Tibial artery (tissue), 4 donors: ENCODE measurements at regions not wholly inside any gene's neighbourhood (a gene's known extent, or its start where the extent isn't known, plus 50 kb on each side); places are given as distances from the start of the nearest gene placed in this dataset.

Experiments
- DNase-seq, 2 donors: peaks; one replicate each; pipeline ENCODE4 v3.0.0-alpha.2; 2019
- H3K27ac ChIP-seq, 2 donors: fragments of 200-600 bp; sonication (generic) in 1 of 2; 1 replicate in 1 of 2; 2 replicates in 1 of 2; pipeline ENCODE4 v1.5.1; 2018 to 2019; ENCODE audit warnings: mild to moderate bottlenecking in 1 of 2
- H3K27me3 ChIP-seq, 2 donors: fragments of 200-600 bp; sonication (generic) in 1 of 2; one replicate each; pipeline versions ENCODE4 v1.5.1 to v1.6.0; 2016 to 2019
- H3K36me3 ChIP-seq, 3 donors: fragments of 200-600 bp; sonication (generic) in 2 of 3; one replicate each; pipeline ENCODE4 v1.5.1; 2016 to 2019; ENCODE audit warnings: mild to moderate bottlenecking in 2 of 3
- H3K4me1 ChIP-seq, 4 donors: fragments of 200-600 bp; sonication (generic) in 2 of 4; 1 replicate in 3 of 4; 2 replicates in 1 of 4; pipeline ENCODE4 v1.5.1; 2016 to 2019
- H3K4me3 ChIP-seq, 2 donors: fragments of 200-600 bp; sonication (generic) in 1 of 2; 1 replicate in 1 of 2; 2 replicates in 1 of 2; pipeline ENCODE4 v1.5.1; 2018 to 2019; ENCODE audit warnings: mild to moderate bottlenecking in 2 of 2
- H3K9me3 ChIP-seq, 3 donors: fragments of 200-600 bp; sonication (generic) in 1 of 3; one replicate each; pipeline ENCODE4 v1.5.1; 2016 to 2019
- CTCF ChIP-seq, 2 experiments: fragments of 200-600 bp in 1 of 2; fragments of 450-650 bp in 1 of 2; IDR thresholded peaks; one replicate each; pipeline ENCODE4 v1.5.1; 2017 to 2019; ENCODE audit warnings: antibody characterized with exemption in 2 of 2, mild to moderate bottlenecking in 1 of 2, moderate library complexity in 1 of 2
- intact Hi-C: fragments of 100-400 bp; cut with DNase I; formaldehyde crosslinking; loops from one replicate; pipeline ENCODE4 v1.15.0; 2023; ENCODE audit warnings: low total_unique reads

GRCh38 chr17:27239046-27239445, 54.9 kb upstream of the WSB1 start:
- DNase-seq = no peak
- peaks cover 0 to 48% (median 27%) of the 10 kb centered on the region in 4 donors for H3K4me1 ChIP-seq
- intact Hi-C loops = loop anchor here (5.0 to 10.0 kb wide), 2 partner anchors 108 to 196 kb away; no protein-coding TSS in a partner anchor
- no peak for TF ChIP-seq CTCF (IDR thresholded peaks at IDR 0.05)
- H3K27me3 ChIP-seq = no peaks in the 10 kb centered on the region
- no peaks in the 10 kb centered on the region for H3K9me3 ChIP-seq
- no peaks in the 10 kb centered on the region for H3K36me3 ChIP-seq
- H3K4me3 ChIP-seq = no peak overlapping the region
- peak overlapping the region; percentile 93 to 96 for H3K27ac ChIP-seq

- H3K27me3 ChIP-seq = no peaks in the 10 kb centered on the region
- intact Hi-C loops = loop anchor here (5.0 to 10.0 kb wide), 2 partner anchors 108 to 195 kb away; no protein-coding TSS in a partner anchor
- no peaks in the 10 kb centered on the region for H3K36me3 ChIP-seq
- H3K9me3 ChIP-seq = no peaks in the 10 kb centered on the region
- no peak for DNase-seq
- no peak for TF ChIP-seq CTCF (IDR thresholded peaks at IDR 0.05)
- H3K4me3 ChIP-seq = no peak overlapping the region
- H3K27ac ChIP-seq = peak overlapping the region; percentile 93 to 96
- H3K4me1 ChIP-seq = peaks cover 2 to 54% (median 32%) of the 10 kb centered on the region in 4 donors
These were observed 54.3 kb upstream of the WSB1 start for GRCh38 chr17:27239584-27239983.

GRCh38 chr17:27240086-27240801, 53.7 kb upstream of the WSB1 start:
- Histone ChIP-seq H3K4me1 (peaks cover 6 to 58% (median 36%) of the 10 kb centered on the region in 4 donors), H3K9me3 (no peaks in the 10 kb centered on the region), H3K4me3 (no peak overlapping the region), H3K27me3 (no peaks in the 10 kb centered on the region), H3K27ac (peak overlapping the region; percentile 93 to 96), H3K36me3 (no peaks in the 10 kb centered on the region)
- TF ChIP-seq CTCF (IDR thresholded peaks at IDR 0.05) = no peak
- DNase-seq = no peak
- intact Hi-C loops = loop anchor here (10.0 kb wide), 1 partner anchor 255 kb away; no protein-coding TSS in a partner anchor

- H3K36me3 ChIP-seq = no peaks in the 10 kb centered on the region
- peak overlapping the region; percentile 93 to 96 for H3K27ac ChIP-seq
- H3K4me1 ChIP-seq = peaks cover 6 to 64% (median 42%) of the 10 kb centered on the region in 4 donors
- H3K27me3 ChIP-seq = no peaks in the 10 kb centered on the region
- H3K4me3 ChIP-seq = no peak overlapping the region
- no peak for TF ChIP-seq CTCF (IDR thresholded peaks at IDR 0.05)
- H3K9me3 ChIP-seq = no peaks in the 10 kb centered on the region
- no peak for DNase-seq
- intact Hi-C loops = loop anchor here (10.0 kb wide), 1 partner anchor 254 kb away; no protein-coding TSS in a partner anchor
These were observed 53.1 kb upstream of the WSB1 start for GRCh38 chr17:27240802-27241155.

GRCh38 chr17:27241346-27241946, 52.5 kb upstream of the WSB1 start:
- H3K4me3 ChIP-seq = no peak overlapping the region
- no peak for DNase-seq
- no peak for TF ChIP-seq CTCF (IDR thresholded peaks at IDR 0.05)
- H3K9me3 ChIP-seq = no peaks in the 10 kb centered on the region
- H3K27me3 ChIP-seq = no peaks in the 10 kb centered on the region
- intact Hi-C loops = loop anchor here (10.0 kb wide), 1 partner anchor 253 kb away; no protein-coding TSS in a partner anchor
- peak overlapping the region; percentile 93 to 96 for H3K27ac ChIP-seq
- peaks cover 6 to 70% (median 47%) of the 10 kb centered on the region in 4 donors for H3K4me1 ChIP-seq
- H3K36me3 ChIP-seq = no peaks in the 10 kb centered on the region
